ENCODE measurements at regions not wholly inside any gene's neighbourhood (a gene's known extent, or its start where the extent isn't known, plus 50 kb on each side); places are given as distances from the start of the nearest gene placed in this dataset.

GRCh38 chr4:86543080-86543479 is 51.0 kb upstream of the PTPN13 start:
- TF ChIP-seq, protein P1, sequence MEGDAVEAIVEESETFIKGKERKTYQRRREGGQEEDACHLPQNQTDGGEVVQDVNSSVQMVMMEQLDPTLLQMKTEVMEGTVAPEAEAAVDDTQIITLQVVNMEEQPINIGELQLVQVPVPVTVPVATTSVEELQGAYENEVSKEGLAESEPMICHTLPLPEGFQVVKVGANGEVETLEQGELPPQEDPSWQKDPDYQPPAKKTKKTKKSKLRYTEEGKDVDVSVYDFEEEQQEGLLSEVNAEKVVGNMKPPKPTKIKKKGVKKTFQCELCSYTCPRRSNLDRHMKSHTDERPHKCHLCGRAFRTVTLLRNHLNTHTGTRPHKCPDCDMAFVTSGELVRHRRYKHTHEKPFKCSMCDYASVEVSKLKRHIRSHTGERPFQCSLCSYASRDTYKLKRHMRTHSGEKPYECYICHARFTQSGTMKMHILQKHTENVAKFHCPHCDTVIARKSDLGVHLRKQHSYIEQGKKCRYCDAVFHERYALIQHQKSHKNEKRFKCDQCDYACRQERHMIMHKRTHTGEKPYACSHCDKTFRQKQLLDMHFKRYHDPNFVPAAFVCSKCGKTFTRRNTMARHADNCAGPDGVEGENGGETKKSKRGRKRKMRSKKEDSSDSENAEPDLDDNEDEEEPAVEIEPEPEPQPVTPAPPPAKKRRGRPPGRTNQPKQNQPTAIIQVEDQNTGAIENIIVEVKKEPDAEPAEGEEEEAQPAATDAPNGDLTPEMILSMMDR (IDR thresholded peaks at IDR 0.05), result no peak
- TF ChIP-seq POLR2A (IDR thresholded peaks at IDR 0.05), result no peak
